Endothelial cell of umbilical vein (primary cell): ENCODE measurements at regions not wholly inside any gene's neighbourhood (a gene's known extent, or its start where the extent isn't known, plus 50 kb on each side); places are given as distances from the start of the nearest gene placed in this dataset.

Experiments
- BruUV-seq: library from RNA; stranded (reverse); fragments of 400-500 nt; replicated peaks from 2 replicates; lab custom pipeline; 2021; lab: Mats Ljungman, UMichigan
- CTCF ChIA-PET: fragments of 300-600, 350-600 bp; sonication (Branson Sonifier 250); formaldehyde crosslinking; loops from one replicate; lab custom pipeline; 2021; ENCODE audit warnings: antibody characterized with exemption, inconsistent platforms; lab: Charles Lee
- POLR2A ChIA-PET: fragments of 300-600, 350-600 bp; sonication (Branson Sonifier 250); formaldehyde crosslinking; loops from one replicate; lab custom pipeline; 2021; ENCODE audit warnings: antibody characterized with exemption, inconsistent platforms; lab: Charles Lee
- DNase-seq: peaks from one replicate; pipeline ENCODE4 v3.0.0-alpha.2; 2011; ENCODE audit warnings: low read depth, low spot score
- FAIRE-seq: peaks from 2 replicates; lab custom pipeline; 2011; peaks lifted over from hg19 to GRCh38; lab: Jason Lieb, UNC
- H2AFZ ChIP-seq: 2 replicates; pipeline ENCODE4 v1.6.0; 2012; ENCODE audit warnings: low read depth, low read length, control low read depth, inconsistent platforms
- H3K27ac ChIP-seq: 2 replicates; pipeline ENCODE4 v1.5.1; 2011; ENCODE audit warnings: low read depth, mild to moderate bottlenecking, control low read depth, low read length, moderate library complexity; ENCODE audit not compliant: insufficient read depth
- H3K27me3 ChIP-seq, 2 experiments: 2 replicates each; pipeline versions ENCODE4 v1.6.0 to v1.6.1; 2011; ENCODE audit warnings: low read length in 2 of 2, mixed read lengths in 1 of 2; ENCODE audit not compliant: control insufficient read depth in 2 of 2, insufficient read depth in 2 of 2
- H3K36me3 ChIP-seq, 2 experiments: 2 replicates in 1 of 2; 3 replicates in 1 of 2; pipeline ENCODE4 v1.5.1; 2011; ENCODE audit warnings: low read length in 2 of 2, mild to moderate bottlenecking in 1 of 2, moderate library complexity in 1 of 2; ENCODE audit not compliant: control insufficient read depth in 2 of 2, insufficient read depth in 2 of 2; ENCODE audit errors: extremely low read depth in 1 of 2
- H3K4me1 ChIP-seq: 3 replicates; pipeline ENCODE4 v1.5.1; 2011; ENCODE audit warnings: mild to moderate bottlenecking, low read length; ENCODE audit not compliant: control insufficient read depth, insufficient read depth; ENCODE audit errors: extremely low read depth
- H3K4me2 ChIP-seq: 2 replicates; pipeline ENCODE4 v1.6.1; 2011; ENCODE audit warnings: low read length, control low read depth, mixed read lengths; ENCODE audit not compliant: insufficient read depth
- H3K4me3 ChIP-seq, 3 experiments: fragments of 200-600 bp in 1 of 3; sonication (generic), shearing (Covaris generic) in 1 of 3; replicated peaks in 1 of 3; 2 replicates each; pipeline ENCODE4 v1.5.1; 2011 to 2016; ENCODE audit warnings: control low read depth in 3 of 3, low read length in 3 of 3, mild to moderate bottlenecking in 2 of 3, inconsistent platforms in 1 of 3, low read depth in 1 of 3, moderate library complexity in 1 of 3; ENCODE audit not compliant: insufficient read depth in 1 of 3
- H3K79me2 ChIP-seq: 2 replicates; pipeline ENCODE4 v1.6.0; 2012; ENCODE audit warnings: low read length, inconsistent platforms; ENCODE audit not compliant: control insufficient read depth, insufficient read depth
- H3K9ac ChIP-seq: replicated peaks from 2 replicates; pipeline ENCODE3; 2011; ENCODE audit warnings: low read length, control low read depth; ENCODE audit not compliant: insufficient read depth; ENCODE audit errors: extremely low read depth
- H3K9me1 ChIP-seq: replicated peaks from 3 replicates; pipeline ENCODE4 v1.6.0; 2011; ENCODE audit warnings: mild to moderate bottlenecking, low read length; ENCODE audit not compliant: control insufficient read depth, insufficient read depth; ENCODE audit errors: extremely low read depth
- H3K9me3 ChIP-seq: replicated peaks from 2 replicates; pipeline ENCODE4 v1.5.1; 2012; ENCODE audit warnings: low read length, inconsistent platforms; ENCODE audit not compliant: control insufficient read depth, insufficient read depth
- H4K20me1 ChIP-seq: replicated peaks from 2 replicates; pipeline ENCODE3; 2011; ENCODE audit warnings: mild to moderate bottlenecking, low read length; ENCODE audit not compliant: control insufficient read depth, insufficient read depth; ENCODE audit errors: extremely low read depth
- CTCF ChIP-seq, 2 donors: IDR thresholded peaks; 1 replicate in 1 of 2; 2 replicates in 1 of 2; pipeline ENCODE4 v1.5.1; 2011; ENCODE audit warnings: low read length in 2 of 2, mild to moderate bottlenecking in 2 of 2, moderate library complexity in 2 of 2, control low read depth in 1 of 2, inconsistent platforms in 1 of 2, low read depth in 1 of 2; ENCODE audit not compliant: insufficient read depth in 1 of 2; ENCODE audit errors: extremely low read depth in 1 of 2
- EZH2 ChIP-seq: IDR thresholded peaks from 2 replicates; pipeline ENCODE4 v1.6.1; 2012; ENCODE audit warnings: borderline replicate concordance, low read depth, mild to moderate bottlenecking, moderate library complexity, low read length, inconsistent platforms; ENCODE audit not compliant: severe bottlenecking
- FOS ChIP-seq: IDR thresholded peaks from 2 replicates; pipeline ENCODE4 v1.6.1; 2011; ENCODE audit warnings: mild to moderate bottlenecking, low read length, moderate library complexity, borderline replicate concordance; ENCODE audit not compliant: insufficient read depth
- GATA2 ChIP-seq: IDR thresholded peaks from 2 replicates; pipeline ENCODE4 v1.7.0; 2011; ENCODE audit warnings: low read depth, mild to moderate bottlenecking, moderate library complexity, mixed read lengths, low read length; ENCODE audit not compliant: insufficient read length, insufficient read depth
- JUN ChIP-seq: IDR thresholded peaks from 2 replicates; pipeline ENCODE4 v1.6.1; 2011; ENCODE audit warnings: borderline replicate concordance, low read depth; ENCODE audit not compliant: insufficient read length, insufficient read depth
- MAX ChIP-seq: IDR thresholded peaks from 2 replicates; pipeline ENCODE4 v1.6.1; 2011; ENCODE audit not compliant: insufficient read depth, insufficient read length
- MYC ChIP-seq: IDR thresholded peaks from one replicate; pipeline ENCODE4 v1.6.1; 2011; ENCODE audit warnings: mild to moderate bottlenecking, low read depth, low read length
- POLR2A ChIP-seq: IDR thresholded peaks from 2 replicates; pipeline ENCODE4 v1.6.1; 2012; ENCODE audit warnings: low read depth, mild to moderate bottlenecking, control low read depth, low read length
- POLR2AphosphoS5 ChIP-seq: IDR thresholded peaks from 2 replicates; pipeline ENCODE4 v1.6.1; 2012; ENCODE audit warnings: low read depth, mild to moderate bottlenecking, control low read depth, low read length, moderate library complexity; ENCODE audit not compliant: insufficient read depth
- dilution Hi-C: fragments of 300-500 bp; cut with MboI; formaldehyde crosslinking; loops from one replicate; pipeline ENCODE4 v1.15.0; 2019; ENCODE audit warnings: low sequenced_read_pairs; ENCODE audit not compliant: extremely low pct_ligation_motif_present
- intact Hi-C: fragments of 100-400 bp; cut with micrococcal nuclease; formaldehyde crosslinking; loops from one replicate; pipeline ENCODE4 v1.10.0; 2022

GRCh38 chr22:48085901-48086645 is 1323.6 kb downstream of the TBC1D22A start:
- no peak overlapping the region for H3K4me2 ChIP-seq
- H3K27ac ChIP-seq: no peak overlapping the region
- H3K36me3 ChIP-seq: no peaks in the 10 kb centered on the region
- dilution Hi-C loops (no loop called here), intact Hi-C loops (no loop called here)
- H3K4me1 ChIP-seq: no peaks in the 10 kb centered on the region
- peaks cover 14% of the 10 kb centered on the region for H3K9me3 ChIP-seq
- no peak overlapping the region for H3K9ac ChIP-seq
- H3K4me3 ChIP-seq: no peak overlapping the region
- no TSS peak for BruUV-seq
- TF ChIP-seq POLR2A: no peak
- TF ChIP-seq MYC: no peak
- TF ChIP-seq MAX: no peak
- TF ChIP-seq JUN: no peak
- TF ChIP-seq FOS: no peak
- no peak for TF ChIP-seq POLR2AphosphoS5
- no peak for TF ChIP-seq EZH2
- no peaks in the 10 kb centered on the region for H4K20me1 ChIP-seq
- CTCF ChIA-PET: no interaction called here
- no peaks in the 10 kb centered on the region for H3K9me1 ChIP-seq
- FAIRE-seq: no peak
- POLR2A ChIA-PET: no interaction called here
- no peak overlapping the region for H2AFZ ChIP-seq
- H3K27me3 ChIP-seq: no peaks in the 10 kb centered on the region
- no peak for DNase-seq
- H3K79me2 ChIP-seq: no peaks in the 10 kb centered on the region

GRCh38 chr22:48084729-48085050 is 1322.2 kb downstream of the TBC1D22A start:
- Histone ChIP-seq H3K4me2 (no peak overlapping the region), H3K9me1 (no peaks in the 10 kb centered on the region), H3K27ac (no peak overlapping the region), H3K4me3 (no peak overlapping the region), H4K20me1 (no peaks in the 10 kb centered on the region), H3K79me2 (no peaks in the 10 kb centered on the region), H3K36me3 (no peaks in the 10 kb centered on the region), H3K27me3 (no peaks in the 10 kb centered on the region), H3K4me1 (no peaks in the 10 kb centered on the region), H3K9ac (no peak overlapping the region), H3K9me3 (peaks cover 14% of the 10 kb centered on the region), H2AFZ (no peak overlapping the region)
- BruUV-seq: no TSS peak
- no peak for TF ChIP-seq GATA2
- no peak for TF ChIP-seq EZH2
- no peak for TF ChIP-seq JUN
- no peak for TF ChIP-seq POLR2A
- no peak for TF ChIP-seq FOS
- TF ChIP-seq POLR2AphosphoS5: no peak
- TF ChIP-seq CTCF (IDR thresholded peaks at IDR 0.05; ENCODE audit: extremely low read depth in 1 of 2, insufficient read depth in 1 of 2, low read depth in 1 of 2, low read length in 2 of 2): no peak
- TF ChIP-seq MAX: no peak
- no peak for TF ChIP-seq MYC
- ChIA-PET CTCF (no interaction called here), POLR2A (no interaction called here)
- dilution Hi-C loops: no loop called here
- intact Hi-C loops: no loop called here
- DNase-seq (no peak), FAIRE-seq (no peak)
